ENCODE measurements at regions not wholly inside any gene's neighbourhood (a gene's known extent, or its start where the extent isn't known, plus 50 kb on each side); places are given as distances from the start of the nearest gene placed in this dataset.

DNA sequence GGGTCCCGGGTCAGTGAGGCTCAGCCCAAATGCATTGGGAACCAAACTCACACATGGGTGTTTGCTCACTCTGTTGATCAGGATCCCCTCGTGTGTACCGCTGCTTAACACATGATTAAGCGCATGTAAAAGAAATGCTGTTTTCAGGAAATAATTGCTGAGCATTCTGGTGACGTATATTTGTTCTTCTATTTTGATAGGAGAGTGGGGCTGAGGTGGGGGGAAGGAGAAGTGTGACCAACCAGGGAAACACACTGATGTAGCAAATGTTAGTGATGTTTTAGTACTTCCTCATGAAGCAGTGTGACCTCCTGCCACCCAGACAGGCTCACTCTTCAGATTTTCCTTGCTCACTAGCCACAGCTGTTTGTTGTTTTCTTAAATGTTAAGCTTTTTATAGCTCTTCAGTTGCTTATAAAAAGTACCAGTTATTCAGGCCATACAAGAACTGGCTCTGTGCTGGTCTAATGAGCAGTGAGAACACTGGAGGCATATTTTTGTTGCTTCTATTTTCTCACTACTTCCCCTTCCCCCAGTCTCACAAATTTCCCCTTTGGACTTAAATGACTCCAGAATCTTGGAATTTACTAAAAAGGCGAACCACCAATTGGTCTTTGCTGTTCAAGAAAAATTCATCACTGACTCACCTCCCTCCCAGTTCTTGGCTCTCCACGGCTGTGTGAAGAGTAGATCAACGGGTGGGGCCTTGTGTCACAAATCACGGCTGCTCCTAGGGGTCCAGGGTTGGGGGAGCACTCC lies 79.2 kb upstream of the BACH2 start:
- TF ChIP-seq, protein P1, sequence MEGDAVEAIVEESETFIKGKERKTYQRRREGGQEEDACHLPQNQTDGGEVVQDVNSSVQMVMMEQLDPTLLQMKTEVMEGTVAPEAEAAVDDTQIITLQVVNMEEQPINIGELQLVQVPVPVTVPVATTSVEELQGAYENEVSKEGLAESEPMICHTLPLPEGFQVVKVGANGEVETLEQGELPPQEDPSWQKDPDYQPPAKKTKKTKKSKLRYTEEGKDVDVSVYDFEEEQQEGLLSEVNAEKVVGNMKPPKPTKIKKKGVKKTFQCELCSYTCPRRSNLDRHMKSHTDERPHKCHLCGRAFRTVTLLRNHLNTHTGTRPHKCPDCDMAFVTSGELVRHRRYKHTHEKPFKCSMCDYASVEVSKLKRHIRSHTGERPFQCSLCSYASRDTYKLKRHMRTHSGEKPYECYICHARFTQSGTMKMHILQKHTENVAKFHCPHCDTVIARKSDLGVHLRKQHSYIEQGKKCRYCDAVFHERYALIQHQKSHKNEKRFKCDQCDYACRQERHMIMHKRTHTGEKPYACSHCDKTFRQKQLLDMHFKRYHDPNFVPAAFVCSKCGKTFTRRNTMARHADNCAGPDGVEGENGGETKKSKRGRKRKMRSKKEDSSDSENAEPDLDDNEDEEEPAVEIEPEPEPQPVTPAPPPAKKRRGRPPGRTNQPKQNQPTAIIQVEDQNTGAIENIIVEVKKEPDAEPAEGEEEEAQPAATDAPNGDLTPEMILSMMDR (IDR thresholded peaks at IDR 0.05; ENCODE audit: low read length) = no peak
- TF ChIP-seq EZH2 (optimal IDR thresholded peaks at IDR 0.05; ENCODE audit: low read depth, low read length) (no peak), EZH2phosphoT487 (IDR thresholded peaks at IDR 0.05; ENCODE audit: low read length) (no peak)

Measured in MM.1S (cell line).